Heart left ventricle (tissue), 16 donors: ENCODE measurements at regions not wholly inside any gene's neighbourhood (a gene's known extent, or its start where the extent isn't known, plus 50 kb on each side); places are given as distances from the start of the nearest gene placed in this dataset.

Source experiments
- ATAC-seq, 4 donors: fragments of 200-7000 bp; cut with Tn5 transposase; one replicate each; pipeline ENCODE4 v1.9.1; 2020 to 2022; ENCODE audit warnings: moderate library complexity in 4 of 4, mild to moderate bottlenecking in 3 of 4, moderate number of reproducible peaks in 1 of 4
- DNase-seq, 5 donors: peaks; one replicate each; pipeline ENCODE4 v3.0.0-alpha.2; 2020
- H3K27ac ChIP-seq, 12 donors: fragments of 200-600 bp; sonication (generic) in 4 of 12; one replicate each; pipeline versions ENCODE4 v1.5.0 to v1.8.0; 2016 to 2022; ENCODE audit warnings: mild to moderate bottlenecking in 2 of 12
- H3K27me3 ChIP-seq, 9 donors: fragments of 200-600 bp; sonication (generic) in 2 of 9; one replicate each; pipeline versions ENCODE4 v1.5.1 to v1.8.0; 2016 to 2022; ENCODE audit warnings: mild to moderate bottlenecking in 3 of 9
- H3K36me3 ChIP-seq, 9 donors: fragments of 200-600 bp; sonication (generic) in 2 of 9; one replicate each; pipeline versions ENCODE4 v1.5.0 to v1.8.0; 2018 to 2022; ENCODE audit warnings: mild to moderate bottlenecking in 2 of 9
- H3K4me1 ChIP-seq, 12 donors: fragments of 200-600 bp; sonication (generic) in 4 of 12; one replicate each; pipeline versions ENCODE4 v1.5.0 to v1.8.0; 2016 to 2022; ENCODE audit warnings: mild to moderate bottlenecking in 3 of 12
- H3K4me3 ChIP-seq, 12 donors: fragments of 200-600 bp; sonication (generic) in 4 of 12; one replicate each; pipeline versions ENCODE4 v1.5.0 to v1.8.0; 2017 to 2022; ENCODE audit warnings: mild to moderate bottlenecking in 9 of 12, moderate library complexity in 4 of 12
- H3K9me3 ChIP-seq, 12 donors: fragments of 200-600 bp; sonication (generic) in 4 of 12; one replicate each; pipeline versions ENCODE4 v1.5.0 to v1.8.0; 2016 to 2022; ENCODE audit warnings: mild to moderate bottlenecking in 1 of 12
- CTCF ChIP-seq, 12 donors: fragments of 200-600 bp; sonication (generic) in 4 of 12; IDR thresholded peaks; one replicate each; pipeline versions ENCODE4 v1.5.0 to v1.8.0; 2018 to 2022; ENCODE audit warnings: antibody characterized with exemption in 12 of 12, mild to moderate bottlenecking in 5 of 12
- POLR2A ChIP-seq, 2 donors: fragments of 450-650 bp; IDR thresholded peaks; one replicate each; pipeline ENCODE4 v1.6.1; 2017; ENCODE audit warnings: antibody characterized with exemption in 2 of 2, mild to moderate bottlenecking in 2 of 2, moderate library complexity in 2 of 2
- WGBS, 4 donors: extraction: QIAGEN DNeasy Blood & Tissue Kit in 2 of 4; methylation state at CpG; one replicate each; pipeline versions ENCODE4 v1.1.5 to v1.1.7; 2013 to 2018; 5-methylcytosine and 5-hydroxymethylcytosine counted together
- intact Hi-C, 10 donors: fragments of 100-400 bp; cut with DNase I; formaldehyde crosslinking; loops; one replicate each; pipeline versions ENCODE4 v1.11.1 to v1.14.2; 2022
- donor health status: ischemic (EF 13 %, LVEDD 7.1; RV severe dilation, severe dysfunction).
- donor health status: healthy with polysubstance abuse.
- donor health status: DM: no; HTN: yes; CAD: no.
- donor health status: DM: no; HTN: no; CAD: no.
- donor health status: ischemic (EF 25% LVEDD 6.9; RV normal size, moderate dysfunction).
- donor health status: ischemic (EF 25% LVEDD 5.7; RV mildly dilated, moderate dysfunction).
- donor health status: healthy.
- donor health status: DM: yes; HTN: yes; CAD: no.
- donor health status: ischemic (EF 35%, LVEDD 5.7; RV mildly dilated, moderate dysfunction).
- donor health status: nonischemic (EF 11% LVEDD 7.7; RV severe dilation, severe dysfunction).
- donor health status: DM: yes; HTN: yes; CAD: no.
- donor health status: PGD.
- donor health status: ischemic (EF 29% LVEDD 5.4; RV normal size, mild dysfunction).
- donor health status: nonischemic (EF 23%, LVEDD 6.1; RV moderate dilation, normal function).

- TF ChIP-seq POLR2A (IDR thresholded peaks at IDR 0.05) (no peak), CTCF (IDR thresholded peaks at IDR 0.05) (no peak)
- no peak overlapping the region for H3K27ac ChIP-seq
- no peaks in the 10 kb centered on the region for H3K9me3 ChIP-seq
- ATAC-seq (no peak), DNase-seq (no peak)
- intact Hi-C loops, result no loop called here
- peaks cover 0 to 7% (median 0%) of the 10 kb centered on the region in 9 donors for H3K27me3 ChIP-seq
- no peaks in the 10 kb centered on the region for H3K36me3 ChIP-seq
- no peak overlapping the region for H3K4me3 ChIP-seq
- no peaks in the 10 kb centered on the region for H3K4me1 ChIP-seq
- 65 to 80% (median 72%) methylated on average over 3 of the region's 3 CpGs for WGBS, 4 donors
Observed at GRCh38 chr12:66062290-66062625, 68.3 kb downstream of the LLPH start.

GRCh38 chr12:66061557-66062289 lies 68.8 kb downstream of the LLPH start:
- Histone ChIP-seq H3K27me3 (peaks cover 0 to 7% (median 0%) of the 10 kb centered on the region in 9 donors), H3K9me3 (no peaks in the 10 kb centered on the region), H3K4me1 (no peaks in the 10 kb centered on the region), H3K27ac (no peak overlapping the region), H3K36me3 (no peaks in the 10 kb centered on the region), H3K4me3 (no peak overlapping the region)
- WGBS, 4 donors, result 49 to 62% (median 52%) methylated on average over 10 of the region's 10 CpGs
- TF ChIP-seq POLR2A (IDR thresholded peaks at IDR 0.05) (no peak), CTCF (IDR thresholded peaks at IDR 0.05) (no peak)
- DNase-seq, result no peak
- intact Hi-C loops, result no loop called here
- no peak for ATAC-seq

- H3K36me3 ChIP-seq, result no peaks in the 10 kb centered on the region
- TF ChIP-seq CTCF (IDR thresholded peaks at IDR 0.05), result no peak
- no peak for TF ChIP-seq POLR2A (IDR thresholded peaks at IDR 0.05)
- DNase-seq, result no peak
- intact Hi-C loops, result no loop called here
- H3K27me3 ChIP-seq, result peaks cover 0 to 7% (median 0%) of the 10 kb centered on the region in 9 donors
- no peak overlapping the region for H3K27ac ChIP-seq
- no peak for ATAC-seq
- H3K4me1 ChIP-seq, result no peaks in the 10 kb centered on the region
- H3K4me3 ChIP-seq, result no peak overlapping the region
- 78 to 93% (median 86%) methylated on average over 3 of the region's 3 CpGs for WGBS, 4 donors
- H3K9me3 ChIP-seq, result no peaks in the 10 kb centered on the region
Observed at GRCh38 chr12:66061076-66061475, 69.5 kb downstream of the LLPH start.

GRCh38 chr12:66060163-66060907 lies 70.2 kb downstream of the LLPH start:
- 73 to 85% (median 76%) methylated on average over 2 of the region's 2 CpGs for WGBS, 4 donors
- no peak for DNase-seq
- Histone ChIP-seq H3K4me3 (no peak overlapping the region), H3K9me3 (no peaks in the 10 kb centered on the region), H3K27me3 (peaks cover 0 to 7% (median 0%) of the 10 kb centered on the region in 9 donors), H3K4me1 (no peaks in the 10 kb centered on the region), H3K27ac (no peak overlapping the region), H3K36me3 (no peaks in the 10 kb centered on the region)
- ATAC-seq, result no peak
- intact Hi-C loops, result no loop called here
- TF ChIP-seq CTCF (IDR thresholded peaks at IDR 0.05), result no peak
- no peak for TF ChIP-seq POLR2A (IDR thresholded peaks at IDR 0.05)
